Prostate gland (tissue), 2 donors: ENCODE measurements at regions not wholly inside any gene's neighbourhood (a gene's known extent, or its start where the extent isn't known, plus 50 kb on each side); places are given as distances from the start of the nearest gene placed in this dataset.

Experiments used
- CTCF ChIP-seq, 4 experiments: fragments of 200-600 bp in 2 of 4; fragments of 450-650 bp in 2 of 4; sonication (generic) in 2 of 4; IDR thresholded peaks; 1 replicate in 3 of 4; 2 replicates in 1 of 4; pipeline ENCODE4 v1.5.1; 2016 to 2019; ENCODE audit warnings: antibody characterized with exemption in 4 of 4, mild to moderate bottlenecking in 2 of 4, moderate library complexity in 2 of 4
- POLR2A ChIP-seq: fragments of 450-650 bp; IDR thresholded peaks from one replicate; pipeline ENCODE4 v1.6.1; 2016; ENCODE audit warnings: antibody characterized with exemption, mild to moderate bottlenecking
- POLR2AphosphoS5 ChIP-seq: sonication (generic); formaldehyde crosslinking; IDR thresholded peaks from one replicate; pipeline ENCODE4 v1.6.1; 2017; ENCODE audit warnings: antibody characterized with exemption

- no peak for TF ChIP-seq CTCF (IDR thresholded peaks at IDR 0.05)
- no peak for TF ChIP-seq POLR2A
- no peak for TF ChIP-seq POLR2AphosphoS5
These were observed 321.1 kb downstream of the C16orf95 start for GRCh38 chr16:86996081-86996480.
